HUDEP-2 (cell line): ENCODE measurements at regions not wholly inside any gene's neighbourhood (a gene's known extent, or its start where the extent isn't known, plus 50 kb on each side); places are given as distances from the start of the nearest gene placed in this dataset.

Experiments used
- DNase-seq, 76 experiments: peaks; one replicate each; lab custom pipeline; 2025; ENCODE audit not compliant: unreplicated experiment in 76 of 76; lab: John Stamatoyannopoulos, UW

- DNase-seq, result no peak
These were observed 63.6 kb downstream of the NUDT12 start for GRCh38 chr5:103498800-103499551.

DNA sequence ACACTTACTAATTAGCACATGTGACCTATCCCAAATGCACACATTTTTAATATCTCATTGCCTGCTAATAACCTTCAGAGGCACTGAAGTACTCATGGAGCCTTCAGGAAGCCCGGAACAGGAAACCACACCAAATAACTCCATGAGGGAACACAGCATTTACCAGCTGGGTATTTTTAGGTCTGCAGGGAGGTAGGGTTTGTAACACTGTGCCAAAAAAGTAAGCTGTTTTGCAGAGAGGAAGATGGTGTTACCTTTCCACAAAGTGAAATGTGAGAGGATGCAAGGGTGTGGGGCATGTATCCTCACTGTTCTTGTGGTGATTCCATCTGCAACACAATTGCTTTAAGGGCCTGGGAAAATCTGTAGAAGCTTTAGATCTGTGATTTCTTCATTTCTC is 64.4 kb downstream of the NUDT12 start:
- DNase-seq, result no peak

- DNase-seq, result no peak
These were observed 64.8 kb downstream of the NUDT12 start for GRCh38 chr5:103497781-103498180.

DNA sequence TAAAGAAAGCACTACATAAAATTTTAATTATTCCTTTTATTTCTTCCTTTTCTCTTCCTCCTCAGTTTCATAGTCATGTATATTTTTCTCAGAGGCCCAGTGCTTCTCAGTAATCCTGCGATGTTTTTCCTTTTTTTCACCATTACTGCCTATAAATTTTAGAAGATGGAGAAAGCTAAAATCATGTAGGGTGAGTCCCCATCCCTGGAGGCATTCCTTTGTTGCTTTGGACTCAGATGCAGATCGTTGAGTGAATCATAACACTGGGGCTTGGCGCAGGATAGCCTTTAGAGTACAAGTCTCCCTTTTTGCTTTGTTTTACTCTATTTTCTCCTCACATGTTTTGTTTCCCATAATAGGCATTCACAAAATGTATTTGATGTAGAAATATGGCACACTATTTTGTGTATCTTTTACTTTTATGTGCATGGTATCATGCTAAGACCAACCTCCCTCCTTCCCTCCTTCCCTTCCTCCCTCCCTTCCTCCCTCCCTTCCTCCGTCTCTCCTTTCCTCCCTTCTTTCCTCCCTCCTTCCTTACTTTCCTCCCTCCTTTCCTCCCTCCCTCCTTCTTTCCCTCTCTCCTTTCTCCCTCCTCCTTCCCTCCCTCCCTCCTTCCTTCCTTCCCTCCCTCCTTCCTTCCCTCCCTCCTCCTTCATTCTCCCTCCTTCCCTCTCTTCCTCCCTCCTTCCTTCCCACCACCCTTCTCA is 72.4 kb downstream of the NUDT12 start:
- no peak for DNase-seq

DNA sequence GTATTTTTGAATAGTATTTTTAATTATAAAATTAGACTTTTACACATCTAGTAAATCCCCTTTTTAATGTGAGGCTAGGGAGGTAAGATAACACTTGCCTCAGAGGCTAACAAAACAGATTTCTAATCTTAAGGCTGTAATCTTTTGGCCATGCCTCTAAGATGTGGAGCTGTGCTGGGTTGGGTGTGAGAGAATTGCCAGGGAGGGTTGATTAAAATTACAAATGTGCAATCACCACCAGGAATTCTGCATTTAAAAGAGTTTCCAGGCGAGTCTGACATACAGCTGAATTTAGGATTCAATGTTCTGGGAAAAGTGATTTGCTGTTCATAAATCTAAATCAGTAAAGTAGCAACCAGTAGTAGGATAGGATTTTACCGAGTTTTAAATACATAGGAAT is 73.3 kb downstream of the NUDT12 start:
- DNase-seq, result no peak

DNA sequence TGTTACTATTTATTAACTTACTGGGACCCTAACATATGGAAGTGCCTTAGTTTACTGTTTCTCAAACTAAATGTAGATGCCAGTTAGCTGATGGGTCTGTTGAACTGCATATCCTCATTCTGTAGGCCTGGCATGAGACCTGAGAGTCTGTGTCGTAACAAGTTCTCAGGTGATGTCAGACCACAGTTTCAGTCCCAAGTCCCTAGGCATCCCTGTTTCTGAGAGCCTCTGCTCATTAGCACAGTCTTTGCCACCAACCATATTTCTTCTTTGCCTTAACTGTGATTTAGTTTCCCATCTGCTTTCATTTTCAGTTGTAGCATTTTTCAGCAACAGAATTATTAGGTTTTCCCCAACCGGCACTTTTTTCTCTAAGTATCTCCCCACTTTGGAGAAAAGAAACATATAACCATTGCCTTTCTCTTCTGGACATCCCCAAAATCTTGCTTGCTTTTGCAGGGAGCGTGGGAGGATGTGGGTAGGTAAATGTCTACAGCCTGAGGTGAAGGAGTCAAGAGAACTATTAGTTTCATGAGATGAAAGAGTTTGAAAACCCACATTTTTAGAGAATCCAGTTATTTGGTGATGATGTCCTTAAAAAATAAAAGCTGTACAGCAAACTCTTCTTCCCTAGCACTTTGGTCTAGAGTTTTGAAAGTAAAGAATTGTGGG is 74.6 kb downstream of the NUDT12 start:
- no peak for DNase-seq

GRCh38 chr5:103487218-103487617 is 75.4 kb downstream of the NUDT12 start:
- no peak for DNase-seq

DNA sequence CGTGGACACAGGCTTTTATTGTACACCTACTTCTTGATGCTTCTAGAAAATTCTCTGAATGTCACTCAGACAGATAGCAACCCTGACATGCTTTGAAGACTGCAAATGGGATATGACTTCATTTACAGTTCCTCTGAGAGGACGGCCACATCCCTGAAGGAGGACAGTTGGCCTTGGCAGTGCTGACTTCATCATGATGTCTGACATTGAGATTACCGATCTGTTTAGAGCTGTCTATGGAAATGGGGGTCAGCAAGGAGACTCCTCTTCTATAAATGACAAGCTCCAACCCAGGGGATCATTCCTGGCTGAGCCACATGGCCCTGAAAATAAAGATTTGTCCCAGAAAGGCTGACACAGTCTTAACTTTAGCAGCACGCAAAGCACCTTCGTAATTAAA is 75.8 kb downstream of the NUDT12 start:
- DNase-seq, result no peak

GRCh38 chr5:103480246-103480645 is 82.3 kb downstream of the NUDT12 start:
- no peak for DNase-seq

GRCh38 chr5:103477678-103478077 is 84.9 kb downstream of the NUDT12 start:
- DNase-seq, result no peak

DNA sequence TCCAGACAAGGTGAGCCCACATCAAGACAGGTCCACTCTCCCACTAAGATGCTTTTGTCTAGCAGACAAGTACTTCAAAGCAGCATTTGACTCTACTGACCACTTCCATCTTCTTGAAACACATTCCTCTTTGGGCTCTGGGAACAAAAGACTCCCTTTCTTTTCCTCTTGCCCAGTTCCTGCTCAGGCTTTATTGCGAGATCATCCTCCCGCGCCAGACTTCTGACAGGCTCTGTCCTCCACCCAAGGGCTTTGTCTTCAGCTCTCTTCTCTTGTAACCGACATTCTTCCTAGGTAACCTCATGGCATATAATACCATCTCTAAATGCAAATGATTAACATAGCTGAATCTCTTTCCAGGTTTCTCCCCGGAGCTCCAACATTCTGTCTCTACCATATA is 85.8 kb downstream of the NUDT12 start:
- no peak for DNase-seq

- DNase-seq, result peak in 20 of 76 experiments; percentile 1 to 35 (median 13)
These were observed 86.9 kb downstream of the NUDT12 start for GRCh38 chr5:103475629-103476240.

GRCh38 chr5:103474677-103475076 is 87.9 kb downstream of the NUDT12 start:
- no peak for DNase-seq

GRCh38 chr5:103473725-103474124 is 88.9 kb downstream of the NUDT12 start:
- no peak for DNase-seq

DNA sequence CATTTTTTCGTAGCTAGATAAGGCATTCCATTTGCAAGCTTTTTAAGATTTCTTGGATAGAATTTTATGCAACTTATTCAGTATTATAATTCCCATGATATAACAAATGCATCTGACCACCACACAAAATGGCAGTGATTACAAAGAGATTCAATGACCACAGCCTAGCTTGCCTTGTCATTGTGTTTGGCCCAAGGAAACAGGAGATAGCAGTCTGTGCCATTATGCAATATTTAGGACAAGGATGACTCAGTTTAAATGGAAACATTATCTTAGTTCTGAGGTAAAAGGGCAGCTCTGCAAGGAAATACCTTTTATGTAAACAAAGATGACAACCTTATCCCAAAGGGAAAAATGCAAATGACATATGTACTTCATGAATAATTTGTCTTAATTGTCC is 89.8 kb downstream of the NUDT12 start:
- no peak for DNase-seq

- DNase-seq, result no peak
These were observed 90.3 kb downstream of the NUDT12 start for GRCh38 chr5:103472265-103472664.

DNA sequence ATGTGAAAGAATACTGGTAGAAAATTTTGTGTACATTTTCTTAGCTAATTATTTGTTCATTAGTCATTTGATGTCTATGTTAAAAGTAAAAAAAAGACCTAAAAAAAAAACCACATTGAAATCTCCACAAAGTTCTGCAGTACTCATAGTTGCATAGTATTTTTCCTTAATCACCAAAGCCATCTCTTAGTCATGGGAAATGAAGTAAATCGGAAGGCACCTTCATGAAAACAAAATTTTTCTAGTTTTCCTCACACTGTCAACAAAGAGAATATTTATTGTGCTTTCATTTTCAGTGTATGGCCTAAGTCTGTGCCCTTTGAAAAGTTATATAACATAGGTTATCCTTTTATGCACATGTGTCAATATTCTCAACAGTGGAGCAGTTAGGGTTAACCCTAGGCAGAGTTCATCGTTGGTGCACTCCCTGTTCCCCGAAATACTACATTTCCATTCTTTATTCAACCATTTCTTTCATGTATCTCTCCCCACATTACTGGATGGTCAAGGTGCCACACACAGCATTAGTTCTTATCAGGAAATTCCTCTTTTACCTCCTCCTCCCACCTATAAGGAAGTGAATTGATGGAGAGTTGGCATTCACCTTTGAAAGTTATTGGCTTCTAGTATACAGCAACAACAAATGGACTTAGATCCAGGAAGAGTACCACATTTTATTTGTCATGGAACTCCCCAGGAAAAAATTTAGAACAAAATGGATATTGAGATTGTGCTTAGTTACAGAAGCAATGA is 93.1 kb downstream of the NUDT12 start:
- DNase-seq, result no peak

GRCh38 chr5:103467831-103468230 is 94.8 kb downstream of the NUDT12 start:
- no peak for DNase-seq

- no peak for DNase-seq
These were observed 96.1 kb downstream of the NUDT12 start for GRCh38 chr5:103466495-103466894.

GRCh38 chr5:103465891-103466290 is 96.7 kb downstream of the NUDT12 start:
- no peak for DNase-seq
